AG04450 (cell line): ENCODE measurements at regions not wholly inside any gene's neighbourhood (a gene's known extent, or its start where the extent isn't known, plus 50 kb on each side); places are given as distances from the start of the nearest gene placed in this dataset.
"Not testable (repeated sequence)": the region's sequence is repeated elsewhere in the genome, so short reads cannot be mapped to it uniquely, and the experiment has no call there.

Source experiments
- CTCF ChIA-PET: fragments of 300-600, 350-600 bp; formaldehyde crosslinking; extraction: SDS; loops from one replicate; lab custom pipeline; 2022; ENCODE audit warnings: antibody characterized with exemption, inconsistent platforms; lab: Charles Lee
- POLR2A ChIA-PET: fragments of 350-600 bp; formaldehyde crosslinking; extraction: SDS; loops from one replicate; lab custom pipeline; 2021; ENCODE audit warnings: antibody characterized with exemption, inconsistent platforms; lab: Yijun Ruan, JAX
- DNase-seq: peaks from one replicate; pipeline ENCODE4 v3.0.0-alpha.2; 2011; ENCODE audit warnings: low read depth, low spot score
- H3K27ac ChIP-seq: one replicate; pipeline ENCODE4 v1.5.1; 2012; ENCODE audit warnings: low read depth, low read length, control low read depth
- H3K27me3 ChIP-seq: one replicate; pipeline ENCODE4 v1.6.0; 2012; ENCODE audit warnings: low read length; ENCODE audit not compliant: control insufficient read depth, insufficient read depth
- H3K4me3 ChIP-seq: 2 replicates; pipeline ENCODE4 v1.5.1; 2011; ENCODE audit warnings: mild to moderate bottlenecking, low read depth, low read length, control low read depth
- H3K9me3 ChIP-seq: 2 replicates; pipeline ENCODE4 v1.5.1; 2012; ENCODE audit warnings: low read length; ENCODE audit not compliant: control insufficient read depth, insufficient read depth
- CTCF ChIP-seq: IDR thresholded peaks from 2 replicates; pipeline ENCODE4 v1.5.1; 2011; ENCODE audit warnings: low read depth, low read length, control low read depth, inconsistent platforms

- Histone ChIP-seq H3K27ac (no peak overlapping the region), H3K4me3 (no peak overlapping the region), H3K9me3 (peaks cover 3% of the 10 kb centered on the region), H3K27me3 (no peaks in the 10 kb centered on the region)
- CTCF ChIA-PET: no interaction called here
- POLR2A ChIA-PET: no interaction called here
- DNase-seq: no peak
- no peak for TF ChIP-seq CTCF
These were observed 71.2 kb upstream of the ERCC4 start for GRCh38 chr16:13848795-13849194.

- H3K27me3 ChIP-seq, DNase-seq, H3K4me3 ChIP-seq, H3K27ac ChIP-seq, POLR2A ChIA-PET, H3K9me3 ChIP-seq: not testable (repeated sequence)
- CTCF ChIA-PET: interaction anchor here (1.0 kb wide), 1 partner anchor 15 kb away, joined by 4 read pairs; no protein-coding TSS in a partner anchor
These were observed 69.8 kb upstream of the ERCC4 start for GRCh38 chr16:13850173-13850572.

- Histone ChIP-seq H3K27me3 (no peaks in the 10 kb centered on the region), H3K27ac (no peak overlapping the region), H3K9me3 (no peaks in the 10 kb centered on the region; the same call in 1 of the 2 replicates), H3K4me3 (no peak overlapping the region)
- TF ChIP-seq CTCF: no peak
- CTCF ChIA-PET: no interaction called here
- POLR2A ChIA-PET: interaction anchor here (0.7 kb wide), 1 partner anchor 1346 kb away, joined by 4 read pairs; no protein-coding TSS in a partner anchor
- no peak for DNase-seq
These were observed 67.1 kb upstream of the ERCC4 start for GRCh38 chr16:13852827-13853226.

- Histone ChIP-seq H3K9me3 (no peaks in the 10 kb centered on the region), H3K27ac (no peak overlapping the region), H3K27me3 (no peaks in the 10 kb centered on the region), H3K4me3 (no peak overlapping the region)
- no peak for TF ChIP-seq CTCF
- ChIA-PET POLR2A (no interaction called here), CTCF (no interaction called here)
- no peak for DNase-seq
These were observed 63.6 kb upstream of the ERCC4 start for GRCh38 chr16:13856398-13856797.

- TF ChIP-seq CTCF: no peak
- no peaks in the 10 kb centered on the region for H3K27me3 ChIP-seq
- POLR2A ChIA-PET: interaction anchor here (0.6 kb wide), 1 partner anchor 14 kb away, joined by 3 read pairs; no protein-coding TSS in a partner anchor
- H3K9me3 ChIP-seq: no peaks in the 10 kb centered on the region
- no peak overlapping the region for H3K4me3 ChIP-seq
- no peak overlapping the region for H3K27ac ChIP-seq
- no peak for DNase-seq
- CTCF ChIA-PET: no interaction called here
These were observed 63.0 kb upstream of the ERCC4 start for GRCh38 chr16:13856811-13857511.
